ENCODE measurements at regions not wholly inside any gene's neighbourhood (a gene's known extent, or its start where the extent isn't known, plus 50 kb on each side); places are given as distances from the start of the nearest gene placed in this dataset.

GRCh38 chr20:63081351-63081750, 74.6 kb upstream of the BHLHE23 start:
- TF ChIP-seq POLR2A (IDR thresholded peaks at IDR 0.05) (no peak), CTCF (IDR thresholded peaks at IDR 0.05) (no peak)
